ENCODE measurements at regions not wholly inside any gene's neighbourhood (a gene's known extent, or its start where the extent isn't known, plus 50 kb on each side); places are given as distances from the start of the nearest gene placed in this dataset.

DNA sequence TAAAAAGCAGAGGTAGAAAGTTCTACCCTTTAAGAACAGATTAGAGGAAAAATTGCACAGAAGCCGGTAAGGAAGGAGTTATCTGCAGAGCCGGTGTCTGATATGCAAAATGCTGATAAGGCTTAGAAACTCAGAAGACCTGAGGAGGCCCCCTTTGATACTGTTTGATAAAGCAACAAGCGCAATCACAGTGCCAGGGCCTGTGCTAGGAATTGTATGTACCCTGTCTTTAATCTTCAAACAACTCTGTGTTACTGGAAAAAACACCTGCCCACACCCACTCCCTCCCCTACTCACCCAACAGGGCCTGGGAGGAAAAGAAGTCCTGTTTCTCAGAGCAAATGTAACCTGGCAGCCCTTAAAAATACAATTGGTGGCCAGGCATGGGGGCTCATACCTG is 112.7 kb upstream of the FUT8 start:
- no peak for TF ChIP-seq POLR2A (IDR thresholded peaks at IDR 0.05)
- TF ChIP-seq, protein P1, sequence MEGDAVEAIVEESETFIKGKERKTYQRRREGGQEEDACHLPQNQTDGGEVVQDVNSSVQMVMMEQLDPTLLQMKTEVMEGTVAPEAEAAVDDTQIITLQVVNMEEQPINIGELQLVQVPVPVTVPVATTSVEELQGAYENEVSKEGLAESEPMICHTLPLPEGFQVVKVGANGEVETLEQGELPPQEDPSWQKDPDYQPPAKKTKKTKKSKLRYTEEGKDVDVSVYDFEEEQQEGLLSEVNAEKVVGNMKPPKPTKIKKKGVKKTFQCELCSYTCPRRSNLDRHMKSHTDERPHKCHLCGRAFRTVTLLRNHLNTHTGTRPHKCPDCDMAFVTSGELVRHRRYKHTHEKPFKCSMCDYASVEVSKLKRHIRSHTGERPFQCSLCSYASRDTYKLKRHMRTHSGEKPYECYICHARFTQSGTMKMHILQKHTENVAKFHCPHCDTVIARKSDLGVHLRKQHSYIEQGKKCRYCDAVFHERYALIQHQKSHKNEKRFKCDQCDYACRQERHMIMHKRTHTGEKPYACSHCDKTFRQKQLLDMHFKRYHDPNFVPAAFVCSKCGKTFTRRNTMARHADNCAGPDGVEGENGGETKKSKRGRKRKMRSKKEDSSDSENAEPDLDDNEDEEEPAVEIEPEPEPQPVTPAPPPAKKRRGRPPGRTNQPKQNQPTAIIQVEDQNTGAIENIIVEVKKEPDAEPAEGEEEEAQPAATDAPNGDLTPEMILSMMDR (IDR thresholded peaks at IDR 0.05): no peak
- H3K4me3 ChIP-seq (ENCODE audit: low read depth, poor library complexity, severe bottlenecking): no peak overlapping the region
- WGBS, 2 donors: 80 to 89% methylated on average over 3 of the region's 3 CpGs
- no peak for DNase-seq (ENCODE audit: low spot score in 2 of 2)
- intact Hi-C loops (cut with DNase I; ENCODE audit: low total_unique reads): no loop called here

DNA sequence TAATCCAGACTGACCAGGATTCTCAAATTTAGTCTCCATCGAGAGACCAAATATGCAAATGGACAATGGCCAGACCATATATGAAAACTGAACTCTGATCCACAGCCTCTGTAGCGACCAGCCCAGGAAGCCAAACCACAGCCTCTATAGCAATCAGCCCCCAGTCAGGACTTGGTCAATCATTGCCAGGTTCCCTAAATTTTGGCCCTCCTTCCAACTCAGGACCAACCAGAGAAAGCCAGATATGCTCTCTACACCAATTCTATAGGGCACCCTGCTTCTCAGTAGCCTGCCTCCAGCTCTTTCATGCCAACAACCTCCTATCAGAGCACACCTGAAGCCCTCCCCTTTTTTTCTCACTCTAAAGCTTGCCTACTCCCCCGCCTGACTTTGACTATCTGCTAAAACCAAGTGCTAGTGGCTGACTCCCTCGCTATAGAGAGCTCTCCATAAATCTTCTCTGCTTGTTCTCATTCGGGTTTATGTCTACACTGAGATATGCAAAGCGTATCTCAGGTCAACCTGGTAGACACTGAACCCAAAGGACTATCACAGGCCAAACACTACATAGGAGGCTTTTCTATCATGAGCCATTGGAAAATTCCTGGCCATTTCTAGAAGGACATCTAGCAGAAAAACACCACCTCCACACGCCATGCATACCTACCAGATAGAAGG is 110.5 kb upstream of the FUT8 start:
- TF ChIP-seq POLR2A (IDR thresholded peaks at IDR 0.05): no peak
- TF ChIP-seq, protein P1 (IDR thresholded peaks at IDR 0.05): no peak
- H3K4me3 ChIP-seq (ENCODE audit: low read depth, poor library complexity, severe bottlenecking): no peak overlapping the region
- WGBS, 2 donors: 92% methylated on average over 7 of the region's 7 CpGs
- no peak for DNase-seq (ENCODE audit: low spot score in 2 of 2)
- intact Hi-C loops (cut with DNase I; ENCODE audit: low total_unique reads): no loop called here

DNA sequence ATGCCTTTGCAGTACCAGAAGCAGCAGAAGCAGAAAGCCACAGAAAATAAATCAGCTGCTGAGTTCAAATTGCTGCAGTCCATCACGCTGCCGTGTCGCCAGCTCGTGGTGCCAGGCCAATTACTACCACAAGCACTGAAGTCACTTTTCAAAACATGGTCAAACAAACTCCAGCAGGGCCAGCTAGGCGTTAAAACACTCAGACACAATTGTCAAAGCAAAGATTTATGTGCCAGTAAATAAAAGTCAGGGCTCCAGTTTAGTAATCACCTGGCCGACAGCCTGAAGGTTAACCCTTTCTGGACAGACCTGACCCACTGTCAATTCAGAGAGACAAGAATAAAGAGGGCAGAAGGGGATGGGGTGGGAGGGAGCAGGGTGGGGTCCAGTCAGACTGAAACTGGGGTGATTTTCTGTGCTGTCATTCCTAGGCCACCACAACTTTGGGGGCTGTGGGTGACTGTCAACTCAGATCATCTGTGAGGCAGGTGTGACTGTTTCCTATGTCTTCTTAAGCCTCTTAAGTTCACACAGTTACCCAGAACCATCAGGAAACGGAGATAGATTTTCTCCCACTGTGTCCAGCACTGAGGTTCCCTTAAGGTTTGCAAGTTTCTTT is 109.8 kb upstream of the FUT8 start:
- DNase-seq (ENCODE audit: low spot score in 2 of 2): no peak
- TF ChIP-seq POLR2A (IDR thresholded peaks at IDR 0.05): no peak
- TF ChIP-seq, protein P1 (IDR thresholded peaks at IDR 0.05): no peak
- H3K4me3 ChIP-seq (ENCODE audit: low read depth, poor library complexity, severe bottlenecking): no peak overlapping the region
- intact Hi-C loops (cut with DNase I; ENCODE audit: low total_unique reads): no loop called here
- WGBS, 2 donors: 38 to 48% methylated on average over 7 of the region's 7 CpGs

DNA sequence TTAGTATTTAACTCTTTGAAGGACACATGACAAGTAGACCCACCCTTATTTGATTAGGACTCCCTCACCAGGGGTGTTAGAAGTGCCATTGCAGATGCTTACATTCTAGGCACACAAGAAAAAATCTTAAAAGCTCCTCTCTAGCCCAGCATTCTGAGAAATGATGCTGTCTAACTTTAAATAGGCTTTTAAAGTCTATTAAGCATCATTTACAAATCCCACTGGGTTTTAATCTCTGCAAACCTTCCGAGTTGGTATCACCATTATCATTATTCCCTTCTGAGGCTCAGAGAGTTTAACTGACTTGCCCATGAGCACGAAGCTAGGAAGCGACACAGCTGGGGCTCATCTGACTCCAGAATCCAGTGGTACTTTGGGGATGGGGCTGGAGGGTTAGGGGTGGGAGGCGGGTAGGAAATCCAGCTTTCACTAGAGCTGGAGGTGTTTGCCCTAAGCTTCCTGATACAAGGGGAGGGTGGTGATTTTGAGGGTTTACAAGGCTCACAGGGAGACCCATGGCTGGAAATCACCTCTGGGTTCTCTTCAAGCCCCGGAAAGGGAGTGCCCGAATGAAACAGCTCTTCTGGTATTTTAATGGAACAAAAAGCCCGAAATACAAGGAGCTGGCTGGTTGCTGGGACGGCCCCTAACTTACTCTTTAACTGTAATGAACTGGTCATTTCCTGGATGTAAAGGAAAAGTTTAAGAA is 109.2 kb upstream of the FUT8 start:
- H3K4me3 ChIP-seq (ENCODE audit: low read depth, poor library complexity, severe bottlenecking): no peak overlapping the region
- DNase-seq (ENCODE audit: low spot score in 2 of 2): no peak
- TF ChIP-seq POLR2A (IDR thresholded peaks at IDR 0.05): no peak
- TF ChIP-seq, protein P1 (IDR thresholded peaks at IDR 0.05): no peak
- intact Hi-C loops (cut with DNase I; ENCODE audit: low total_unique reads): no loop called here
- 66% methylated on average over 8 of the region's 8 CpGs for WGBS, 2 donors

DNA sequence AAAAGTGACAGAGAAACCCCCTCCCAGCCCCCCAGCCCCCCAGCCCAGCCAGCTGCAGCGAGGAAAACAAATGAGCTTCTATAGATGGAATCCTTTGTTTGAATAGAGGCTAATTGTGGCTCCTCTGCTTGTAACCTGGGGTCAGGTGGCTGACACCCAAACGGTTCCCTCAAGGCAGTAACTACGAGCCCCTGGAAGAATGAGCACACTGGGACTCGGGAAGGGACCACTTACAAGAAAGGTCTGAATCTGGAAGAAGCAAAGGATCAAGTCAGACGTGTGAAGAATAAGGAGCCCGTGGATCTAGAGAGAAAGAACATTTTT is 108.7 kb upstream of the FUT8 start:
- no peak overlapping the region for H3K4me3 ChIP-seq (ENCODE audit: low read depth, poor library complexity, severe bottlenecking)
- TF ChIP-seq, protein P1 (IDR thresholded peaks at IDR 0.05): no peak
- TF ChIP-seq POLR2A (IDR thresholded peaks at IDR 0.05): no peak
- WGBS, 2 donors: 70 to 75% methylated on average over 6 of the region's 6 CpGs
- intact Hi-C loops (cut with DNase I; ENCODE audit: low total_unique reads): no loop called here
- no peak for DNase-seq (ENCODE audit: low spot score in 2 of 2)
